ENCODE measurements at regions not wholly inside any gene's neighbourhood (a gene's known extent, or its start where the extent isn't known, plus 50 kb on each side); places are given as distances from the start of the nearest gene placed in this dataset.

GRCh38 chr6:140230282-140230681 lies 855.8 kb upstream of the CITED2 start:
- TF ChIP-seq CTCF (IDR thresholded peaks at IDR 0.05; ENCODE audit: poor library complexity) (no peak), EZH2phosphoT487 (IDR thresholded peaks at IDR 0.05; ENCODE audit: low read depth, severe bottlenecking, unreplicated experiment) (no peak)

Data from hepatocyte (in vitro differentiated cells).